ENCODE measurements at regions not wholly inside any gene's neighbourhood (a gene's known extent, or its start where the extent isn't known, plus 50 kb on each side); places are given as distances from the start of the nearest gene placed in this dataset.

- no peak for DNase-seq
These were observed 412.7 kb downstream of the EFNA5 start for GRCh38 chr5:107257885-107258520.

DNA sequence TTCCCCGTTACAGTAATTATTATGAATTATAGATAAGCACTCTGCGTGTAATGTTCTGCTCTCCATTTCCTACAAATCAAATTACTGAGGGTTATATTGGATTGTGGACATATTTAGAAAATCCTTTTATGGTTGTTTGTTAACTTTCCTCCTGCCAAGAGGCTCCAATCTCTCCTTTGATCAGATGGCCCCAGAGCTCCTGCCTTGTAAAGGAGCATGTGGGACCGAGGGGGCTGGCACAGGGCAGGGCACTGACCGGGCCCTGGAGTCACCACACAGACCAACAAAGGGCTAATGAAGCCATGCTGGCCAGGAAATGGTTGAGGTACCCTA is 415.9 kb downstream of the EFNA5 start:
- DNase-seq: no peak

- DNase-seq: no peak
These were observed 416.4 kb downstream of the EFNA5 start for GRCh38 chr5:107254214-107254901.

DNA sequence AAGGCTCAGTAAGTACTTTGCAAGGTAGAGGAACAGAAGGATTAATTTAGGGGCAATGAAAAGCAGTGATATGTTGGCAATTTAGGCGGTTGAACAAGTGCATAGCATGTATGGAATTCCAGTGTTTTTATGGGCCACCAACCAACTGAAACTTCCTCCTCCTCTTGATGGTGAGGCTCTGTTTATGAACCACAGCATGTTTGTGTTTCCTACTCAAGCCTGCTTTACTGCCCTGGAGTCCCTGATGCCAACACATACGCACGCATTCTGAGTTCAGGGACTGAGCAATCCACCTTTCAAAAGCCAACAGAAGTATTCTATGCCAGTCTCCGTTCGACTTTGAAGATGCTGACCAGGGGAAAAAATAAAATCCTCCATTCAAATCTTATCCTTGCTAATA is 417.5 kb downstream of the EFNA5 start:
- DNase-seq: no peak

- DNase-seq: no peak
These were observed 419.6 kb downstream of the EFNA5 start for GRCh38 chr5:107251151-107251550.

- peak; percentile 65 for DNase-seq
These were observed 422.6 kb downstream of the EFNA5 start for GRCh38 chr5:107248066-107248695.

- no peak for DNase-seq
These were observed 423.3 kb downstream of the EFNA5 start for GRCh38 chr5:107247427-107247826.

DNA sequence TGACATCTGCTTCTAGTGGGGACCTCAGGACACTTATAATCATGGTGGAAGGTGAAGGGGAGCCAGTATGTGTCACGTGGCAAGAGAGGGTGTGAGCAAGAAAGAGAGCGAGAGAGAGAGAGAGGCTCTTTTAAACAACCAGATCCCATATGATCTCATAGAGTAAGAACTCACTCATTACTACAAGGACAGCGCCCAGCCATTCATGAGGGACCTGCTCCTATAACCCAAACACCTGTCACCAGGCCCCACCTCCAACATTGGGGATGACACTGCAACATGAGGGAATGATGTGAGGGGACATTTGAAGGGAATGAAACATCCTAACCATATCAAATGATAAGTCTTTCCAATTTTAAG is 427.5 kb downstream of the EFNA5 start:
- no peak for DNase-seq

GRCh38 chr5:107242411-107243219 is 428.1 kb downstream of the EFNA5 start:
- no peak for DNase-seq

- no peak for DNase-seq
These were observed 428.9 kb downstream of the EFNA5 start for GRCh38 chr5:107241841-107242240.

DNA sequence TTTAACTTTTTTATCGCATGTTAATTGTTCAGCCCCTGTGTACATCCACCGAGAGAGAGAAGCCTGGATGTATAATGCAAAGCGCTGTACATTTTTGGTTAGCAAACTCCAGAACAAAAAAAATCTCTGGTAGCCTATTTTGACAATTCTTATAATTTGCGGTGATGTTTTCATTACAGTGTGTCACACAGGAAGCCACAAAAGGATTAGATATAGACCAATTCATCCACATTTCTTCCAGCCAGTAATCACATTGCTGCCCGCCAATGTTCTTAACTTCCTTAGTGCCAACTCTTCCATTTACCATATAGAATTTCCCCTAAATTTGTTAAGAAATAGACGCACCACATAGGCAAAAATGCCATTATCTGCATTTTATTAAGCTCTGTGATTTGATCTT is 435.6 kb downstream of the EFNA5 start:
- no peak for DNase-seq

DNA sequence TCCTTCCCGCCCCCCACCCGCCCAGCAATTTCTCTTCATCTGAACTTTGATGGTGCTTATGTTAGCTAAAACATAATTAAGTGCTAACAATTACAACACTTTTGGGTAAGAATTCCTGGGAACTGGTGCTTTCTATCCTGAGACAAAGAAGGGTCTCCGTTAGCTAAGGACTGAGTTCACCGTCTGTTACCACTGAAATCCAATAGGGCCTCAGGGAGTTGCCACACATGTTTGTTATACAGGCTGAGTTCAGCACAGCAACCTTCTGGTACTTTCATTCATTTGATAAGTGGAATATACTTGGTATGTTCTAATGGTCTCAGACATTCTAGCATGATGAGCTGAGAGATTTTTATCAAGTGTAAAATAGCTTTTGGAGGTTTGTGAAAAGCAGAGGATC is 437.9 kb downstream of the EFNA5 start:
- no peak for DNase-seq

DNA sequence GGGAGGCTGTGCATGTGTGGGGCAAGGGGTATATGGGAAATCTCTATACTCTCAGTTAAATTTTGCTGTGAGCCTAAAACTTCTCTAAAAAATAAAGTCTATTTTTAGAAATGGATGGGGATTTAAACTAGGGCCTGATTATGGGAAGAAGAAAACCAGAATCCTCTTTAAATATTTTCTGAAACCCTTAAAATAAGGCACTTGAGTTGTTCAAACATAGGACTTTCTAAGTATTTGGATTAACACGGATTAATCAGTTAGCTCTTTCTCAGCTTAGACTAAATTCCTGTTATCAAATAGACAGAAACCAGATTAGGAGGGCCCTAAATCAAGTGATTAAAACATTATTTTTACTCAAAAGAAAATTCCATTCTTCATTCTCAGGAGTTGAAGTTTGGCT is 438.4 kb downstream of the EFNA5 start:
- DNase-seq: no peak

GRCh38 chr5:107231191-107231590 is 439.5 kb downstream of the EFNA5 start:
- DNase-seq: no peak

DNA sequence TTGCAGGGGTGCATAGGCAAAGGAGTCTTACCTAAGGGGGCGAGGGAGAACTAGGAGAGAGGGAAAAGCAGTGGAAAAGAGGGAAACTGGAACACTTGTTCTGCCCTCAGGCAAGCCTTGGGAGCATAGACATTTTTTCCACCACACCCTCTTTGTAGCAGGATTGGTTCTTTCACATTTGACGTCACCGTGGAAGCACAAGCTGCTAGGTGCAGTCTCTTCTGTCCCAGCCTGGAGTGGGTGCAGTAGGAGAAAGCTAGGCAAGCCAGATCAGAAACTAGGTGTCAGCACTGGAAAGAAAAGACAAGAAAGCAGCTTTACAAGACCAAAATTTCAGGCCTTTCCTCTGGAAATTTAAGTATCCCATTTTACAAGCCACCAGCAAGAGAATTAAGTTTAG is 440.4 kb downstream of the EFNA5 start:
- DNase-seq: no peak

DNA sequence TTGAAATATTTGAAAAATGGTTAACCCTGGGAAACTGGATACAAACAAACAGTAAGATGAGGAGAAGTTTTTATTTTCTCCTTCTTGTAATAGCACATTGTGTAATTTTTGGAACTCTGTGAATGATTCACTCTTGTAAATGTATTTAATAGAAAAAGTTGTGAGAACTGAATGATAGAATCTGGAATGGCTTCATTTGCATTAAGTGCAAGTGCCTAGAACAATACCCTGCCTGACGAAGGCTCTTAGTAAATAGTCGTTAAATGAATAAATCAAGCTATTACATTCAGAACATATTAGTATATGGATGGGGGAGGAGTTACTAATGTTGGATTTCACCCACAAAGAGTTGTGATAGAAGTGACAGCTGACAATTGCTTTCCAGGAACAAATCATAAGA is 442.5 kb downstream of the EFNA5 start:
- no peak for DNase-seq

- DNase-seq: no peak
These were observed 446.5 kb downstream of the EFNA5 start for GRCh38 chr5:107224272-107224671.

DNA sequence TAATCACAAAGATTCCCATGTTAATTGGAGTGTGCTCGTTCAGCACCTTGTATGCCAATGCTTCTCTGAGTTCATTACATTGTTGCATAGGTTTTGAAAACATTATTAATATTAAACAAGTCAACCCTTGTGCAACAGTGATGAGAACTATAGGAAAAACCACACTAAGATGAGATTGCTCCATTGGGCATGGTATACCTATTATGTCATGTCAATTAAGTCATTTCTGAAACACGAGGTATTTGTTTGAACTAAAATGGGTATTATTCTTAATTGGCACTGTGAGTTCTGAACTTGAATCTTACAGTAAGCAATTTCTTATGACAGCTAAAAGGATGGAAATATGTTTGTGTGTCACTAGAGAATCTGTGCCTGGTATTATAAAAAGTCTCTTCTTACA is 447.7 kb downstream of the EFNA5 start:
- DNase-seq: no peak

DNA sequence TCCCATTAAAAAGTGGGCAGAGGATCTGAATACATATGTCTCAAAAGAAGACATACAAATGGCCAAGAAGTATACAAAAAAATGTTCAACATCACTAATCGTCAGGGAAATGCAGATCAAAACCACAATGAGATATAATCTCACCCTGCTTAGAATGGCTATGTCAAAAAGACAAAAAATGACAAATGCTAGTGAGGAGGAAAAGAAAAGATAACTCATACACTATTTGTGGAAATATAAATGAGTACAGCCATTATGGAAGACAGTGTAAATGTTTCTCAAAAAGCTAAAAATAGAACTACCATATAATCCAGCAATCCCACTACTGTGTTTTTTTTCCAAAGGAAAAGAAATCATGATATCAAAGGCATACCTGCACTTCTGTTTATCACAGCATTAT is 450.7 kb downstream of the EFNA5 start:
- no peak for DNase-seq

GRCh38 chr5:107218457-107219193 is 452.1 kb downstream of the EFNA5 start:
- DNase-seq: no peak

DNA sequence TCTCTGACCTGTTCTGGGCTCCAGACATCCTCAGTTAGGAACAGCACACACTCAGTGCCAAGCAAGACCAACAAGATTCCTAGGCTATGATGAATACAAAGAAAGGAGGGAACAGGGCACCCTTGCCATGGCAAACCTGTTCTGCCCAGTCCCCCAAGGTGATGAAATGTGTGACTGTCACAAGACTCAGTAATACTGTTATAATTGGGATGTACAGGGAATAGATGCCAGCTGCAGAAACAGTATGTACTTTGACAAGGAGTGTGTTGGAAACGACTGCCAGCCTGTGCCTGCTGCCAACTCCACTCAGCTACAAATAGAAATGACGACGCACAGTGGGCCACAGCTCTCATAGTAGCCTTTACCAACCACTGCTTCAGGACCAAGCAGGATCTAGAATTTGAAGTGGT is 453.0 kb downstream of the EFNA5 start:
- no peak for DNase-seq

GRCh38 chr5:107216587-107216986 is 454.1 kb downstream of the EFNA5 start:
- DNase-seq: no peak

GRCh38 chr5:107215611-107216010 is 455.1 kb downstream of the EFNA5 start:
- no peak for DNase-seq

All from hematopoietic multipotent progenitor cell treated with erythropoietin and hydrocortisone succinate and interleukin-3 and kit ligand, for 4 days (in vitro differentiated cells).